WTC11 (cell line): ENCODE measurements at regions not wholly inside any gene's neighbourhood (a gene's known extent, or its start where the extent isn't known, plus 50 kb on each side); places are given as distances from the start of the nearest gene placed in this dataset.

Experiments used
- MXD4 ChIP-seq: fragments of 250-450 bp; sonication (Bioruptor Pico); IDR thresholded peaks from 2 replicates; pipeline ENCODE4 v1.8.0; 2021; ENCODE audit warnings: mild to moderate bottlenecking, moderate library complexity, borderline replicate concordance
- NR2C2 ChIP-seq: sonication (generic); formaldehyde crosslinking; IDR thresholded peaks from 2 replicates; pipeline ENCODE4 v1.8.0; 2022; ENCODE audit warnings: mild to moderate bottlenecking, missing genetic modification reagents
- RORB ChIP-seq: fragments of 250-450 bp; sonication (Bioruptor Pico); IDR thresholded peaks from 2 replicates; pipeline ENCODE4 v1.9.0; 2021; ENCODE audit warnings: mild to moderate bottlenecking
- ZNF121 ChIP-seq: sonication (generic); formaldehyde crosslinking; IDR thresholded peaks from 2 replicates; pipeline ENCODE4 v1.8.0; 2023; ENCODE audit warnings: missing genetic modification reagents
- ZNF317 ChIP-seq: sonication (generic); formaldehyde crosslinking; IDR thresholded peaks from 2 replicates; pipeline ENCODE4 v1.8.1; 2023; ENCODE audit warnings: low read depth, mild to moderate bottlenecking, moderate library complexity, missing genetic modification reagents, borderline replicate concordance
- TF ChIP-seq, protein P1 (sequence below): sonication (generic); formaldehyde crosslinking; IDR thresholded peaks from 2 replicates; pipeline ENCODE4 v1.8.0; 2023; ENCODE audit warnings: missing genetic modification reagents, mild to moderate bottlenecking, borderline replicate concordance
- TF ChIP-seq, protein P2 (sequence below): fragments of 200-600 bp; IDR thresholded peaks from 2 replicates; pipeline ENCODE4 v1.8.0; 2022; ENCODE audit warnings: antibody characterized with exemption
- TF ChIP-seq, protein P3 (sequence below): sonication (generic); formaldehyde crosslinking; IDR thresholded peaks from 2 replicates; pipeline ENCODE4 v1.8.1; 2022; ENCODE audit warnings: missing genetic modification reagents, borderline replicate concordance
- TF ChIP-seq, protein P4 (sequence below): fragments of 250-450 bp; sonication (Bioruptor Pico); conservative IDR thresholded peaks from 2 replicates; pipeline ENCODE4 v1.9.0; 2021; ENCODE audit warnings: mild to moderate bottlenecking
- TF ChIP-seq, protein P5 (sequence below): sonication (generic); formaldehyde crosslinking; IDR thresholded peaks from 2 replicates; pipeline ENCODE4 v1.8.0; 2022; ENCODE audit warnings: mild to moderate bottlenecking, missing genetic modification reagents

DNA sequence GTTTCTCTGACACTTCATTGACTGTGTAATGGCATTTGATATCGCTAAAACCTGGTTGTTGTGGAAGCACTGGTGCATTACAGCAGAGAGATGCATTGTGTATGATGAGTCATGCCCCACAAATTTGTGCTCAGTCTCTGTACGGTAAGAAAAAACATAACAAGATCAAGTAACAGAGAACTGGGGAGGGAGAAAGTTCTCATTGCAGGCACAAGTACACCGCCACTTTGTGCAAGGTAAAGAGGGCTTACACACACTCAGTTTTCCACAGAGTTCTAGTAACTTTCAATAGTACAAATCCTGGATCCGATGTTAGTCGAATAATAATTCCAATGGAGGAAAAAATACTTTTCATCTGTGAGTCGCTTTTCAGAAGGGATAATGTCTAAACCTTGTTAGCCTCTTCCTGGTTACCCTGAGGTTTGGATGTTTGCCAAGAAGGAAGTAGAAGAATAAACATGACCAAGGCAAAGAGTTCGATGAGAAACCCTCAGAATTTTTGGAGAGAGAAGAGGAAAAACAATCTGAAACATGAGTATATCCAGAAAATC, 512.5 kb upstream of the SLIT2 start:
- TF ChIP-seq, protein P1, sequence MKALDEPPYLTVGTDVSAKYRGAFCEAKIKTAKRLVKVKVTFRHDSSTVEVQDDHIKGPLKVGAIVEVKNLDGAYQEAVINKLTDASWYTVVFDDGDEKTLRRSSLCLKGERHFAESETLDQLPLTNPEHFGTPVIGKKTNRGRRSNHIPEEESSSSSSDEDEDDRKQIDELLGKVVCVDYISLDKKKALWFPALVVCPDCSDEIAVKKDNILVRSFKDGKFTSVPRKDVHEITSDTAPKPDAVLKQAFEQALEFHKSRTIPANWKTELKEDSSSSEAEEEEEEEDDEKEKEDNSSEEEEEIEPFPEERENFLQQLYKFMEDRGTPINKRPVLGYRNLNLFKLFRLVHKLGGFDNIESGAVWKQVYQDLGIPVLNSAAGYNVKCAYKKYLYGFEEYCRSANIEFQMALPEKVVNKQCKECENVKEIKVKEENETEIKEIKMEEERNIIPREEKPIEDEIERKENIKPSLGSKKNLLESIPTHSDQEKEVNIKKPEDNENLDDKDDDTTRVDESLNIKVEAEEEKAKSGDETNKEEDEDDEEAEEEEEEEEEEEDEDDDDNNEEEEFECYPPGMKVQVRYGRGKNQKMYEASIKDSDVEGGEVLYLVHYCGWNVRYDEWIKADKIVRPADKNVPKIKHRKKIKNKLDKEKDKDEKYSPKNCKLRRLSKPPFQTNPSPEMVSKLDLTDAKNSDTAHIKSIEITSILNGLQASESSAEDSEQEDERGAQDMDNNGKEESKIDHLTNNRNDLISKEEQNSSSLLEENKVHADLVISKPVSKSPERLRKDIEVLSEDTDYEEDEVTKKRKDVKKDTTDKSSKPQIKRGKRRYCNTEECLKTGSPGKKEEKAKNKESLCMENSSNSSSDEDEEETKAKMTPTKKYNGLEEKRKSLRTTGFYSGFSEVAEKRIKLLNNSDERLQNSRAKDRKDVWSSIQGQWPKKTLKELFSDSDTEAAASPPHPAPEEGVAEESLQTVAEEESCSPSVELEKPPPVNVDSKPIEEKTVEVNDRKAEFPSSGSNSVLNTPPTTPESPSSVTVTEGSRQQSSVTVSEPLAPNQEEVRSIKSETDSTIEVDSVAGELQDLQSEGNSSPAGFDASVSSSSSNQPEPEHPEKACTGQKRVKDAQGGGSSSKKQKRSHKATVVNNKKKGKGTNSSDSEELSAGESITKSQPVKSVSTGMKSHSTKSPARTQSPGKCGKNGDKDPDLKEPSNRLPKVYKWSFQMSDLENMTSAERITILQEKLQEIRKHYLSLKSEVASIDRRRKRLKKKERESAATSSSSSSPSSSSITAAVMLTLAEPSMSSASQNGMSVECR (CRISPR knock-in tag), result no peak
- TF ChIP-seq, protein P2, sequence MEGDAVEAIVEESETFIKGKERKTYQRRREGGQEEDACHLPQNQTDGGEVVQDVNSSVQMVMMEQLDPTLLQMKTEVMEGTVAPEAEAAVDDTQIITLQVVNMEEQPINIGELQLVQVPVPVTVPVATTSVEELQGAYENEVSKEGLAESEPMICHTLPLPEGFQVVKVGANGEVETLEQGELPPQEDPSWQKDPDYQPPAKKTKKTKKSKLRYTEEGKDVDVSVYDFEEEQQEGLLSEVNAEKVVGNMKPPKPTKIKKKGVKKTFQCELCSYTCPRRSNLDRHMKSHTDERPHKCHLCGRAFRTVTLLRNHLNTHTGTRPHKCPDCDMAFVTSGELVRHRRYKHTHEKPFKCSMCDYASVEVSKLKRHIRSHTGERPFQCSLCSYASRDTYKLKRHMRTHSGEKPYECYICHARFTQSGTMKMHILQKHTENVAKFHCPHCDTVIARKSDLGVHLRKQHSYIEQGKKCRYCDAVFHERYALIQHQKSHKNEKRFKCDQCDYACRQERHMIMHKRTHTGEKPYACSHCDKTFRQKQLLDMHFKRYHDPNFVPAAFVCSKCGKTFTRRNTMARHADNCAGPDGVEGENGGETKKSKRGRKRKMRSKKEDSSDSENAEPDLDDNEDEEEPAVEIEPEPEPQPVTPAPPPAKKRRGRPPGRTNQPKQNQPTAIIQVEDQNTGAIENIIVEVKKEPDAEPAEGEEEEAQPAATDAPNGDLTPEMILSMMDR, result no peak
- TF ChIP-seq, protein P3, sequence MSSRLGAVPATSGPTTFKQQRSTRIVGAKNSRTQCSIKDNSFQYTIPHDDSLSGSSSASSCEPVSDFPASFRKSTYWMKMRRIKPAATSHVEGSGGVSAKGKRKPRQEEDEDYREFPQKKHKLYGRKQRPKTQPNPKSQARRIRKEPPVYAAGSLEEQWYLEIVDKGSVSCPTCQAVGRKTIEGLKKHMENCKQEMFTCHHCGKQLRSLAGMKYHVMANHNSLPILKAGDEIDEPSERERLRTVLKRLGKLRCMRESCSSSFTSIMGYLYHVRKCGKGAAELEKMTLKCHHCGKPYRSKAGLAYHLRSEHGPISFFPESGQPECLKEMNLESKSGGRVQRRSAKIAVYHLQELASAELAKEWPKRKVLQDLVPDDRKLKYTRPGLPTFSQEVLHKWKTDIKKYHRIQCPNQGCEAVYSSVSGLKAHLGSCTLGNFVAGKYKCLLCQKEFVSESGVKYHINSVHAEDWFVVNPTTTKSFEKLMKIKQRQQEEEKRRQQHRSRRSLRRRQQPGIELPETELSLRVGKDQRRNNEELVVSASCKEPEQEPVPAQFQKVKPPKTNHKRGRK, result no peak
- TF ChIP-seq, protein P4, sequence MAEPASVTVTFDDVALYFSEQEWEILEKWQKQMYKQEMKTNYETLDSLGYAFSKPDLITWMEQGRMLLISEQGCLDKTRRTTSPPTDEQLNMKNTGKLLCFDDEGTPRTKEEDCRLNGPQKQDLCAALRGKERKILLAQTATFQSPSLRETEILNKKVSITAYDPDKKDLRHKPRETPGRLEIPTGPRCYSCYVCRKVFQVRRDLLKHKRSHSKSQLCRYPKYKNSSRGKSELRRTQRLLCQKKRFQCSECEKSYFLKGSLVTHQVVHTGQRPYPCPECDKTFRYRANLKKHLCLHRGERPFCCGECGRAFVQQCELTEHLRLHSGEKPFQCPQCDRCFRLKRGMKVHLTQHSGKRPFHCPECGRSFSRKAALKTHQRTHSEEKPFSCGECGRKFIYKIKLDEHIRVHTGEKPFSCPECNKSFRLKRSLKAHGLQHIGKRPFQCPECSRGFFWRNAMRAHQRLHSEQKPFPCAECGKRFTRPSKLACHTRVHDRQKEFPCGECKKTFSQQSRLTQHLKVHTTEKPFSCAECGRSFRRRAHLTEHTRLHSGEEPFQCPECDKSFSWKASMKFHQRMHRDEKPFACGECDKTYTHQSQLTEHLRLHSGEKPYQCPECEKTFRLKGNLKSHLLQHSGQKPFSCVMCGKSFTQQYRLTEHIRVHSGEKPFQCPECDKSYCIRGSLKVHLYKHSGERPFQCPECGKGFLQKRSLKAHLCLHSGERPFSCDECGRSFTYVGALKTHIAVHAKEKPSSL (CRISPR knock-in tag), result no peak
- no peak for TF ChIP-seq NR2C2 (CRISPR knock-in tag)
- TF ChIP-seq, protein P5, sequence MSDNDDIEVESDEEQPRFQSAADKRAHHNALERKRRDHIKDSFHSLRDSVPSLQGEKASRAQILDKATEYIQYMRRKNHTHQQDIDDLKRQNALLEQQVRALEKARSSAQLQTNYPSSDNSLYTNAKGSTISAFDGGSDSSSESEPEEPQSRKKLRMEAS (CRISPR knock-in tag), result no peak
- no peak for TF ChIP-seq ZNF121 (CRISPR knock-in tag)
- no peak for TF ChIP-seq RORB
- TF ChIP-seq MXD4 (CRISPR knock-in tag), result no peak
- no peak for TF ChIP-seq ZNF317 (CRISPR knock-in tag)
